Duodenal mucosa (tissue), 2 donors: ENCODE measurements at regions not wholly inside any gene's neighbourhood (a gene's known extent, or its start where the extent isn't known, plus 50 kb on each side); places are given as distances from the start of the nearest gene placed in this dataset.

Experiments used
- H3K27ac ChIP-seq: one replicate; pipeline ENCODE4 v1.7.0; 2013; ENCODE audit warnings: low read depth, low read length
- H3K27me3 ChIP-seq, 2 donors: one replicate each; pipeline ENCODE4 v1.7.0; 2013; ENCODE audit warnings: low read length in 2 of 2, control low read depth in 1 of 2; ENCODE audit not compliant: insufficient read depth in 2 of 2, control insufficient read depth in 1 of 2
- H3K36me3 ChIP-seq, 2 donors: one replicate each; pipeline ENCODE4 v1.7.0; 2013; ENCODE audit warnings: low read length in 2 of 2, control low read depth in 1 of 2; ENCODE audit not compliant: insufficient read depth in 2 of 2, control insufficient read depth in 1 of 2
- H3K4me1 ChIP-seq, 2 donors: one replicate each; pipeline ENCODE4 v1.7.0; 2013; ENCODE audit warnings: low read length in 2 of 2, control low read depth in 1 of 2; ENCODE audit not compliant: insufficient read depth in 2 of 2, control insufficient read depth in 1 of 2
- H3K4me3 ChIP-seq, 2 donors: one replicate each; pipeline ENCODE4 v1.7.0; 2013; ENCODE audit warnings: low read length in 2 of 2, low read depth in 1 of 2
- H3K9ac ChIP-seq, 2 donors: one replicate each; pipeline ENCODE4 v1.7.0; 2013; ENCODE audit warnings: low read length in 2 of 2, low read depth in 1 of 2
- H3K9me3 ChIP-seq, 2 donors: one replicate each; pipeline ENCODE4 v1.7.0; 2013; ENCODE audit warnings: low read length in 2 of 2, control low read depth in 1 of 2; ENCODE audit not compliant: control insufficient read depth in 1 of 2

DNA sequence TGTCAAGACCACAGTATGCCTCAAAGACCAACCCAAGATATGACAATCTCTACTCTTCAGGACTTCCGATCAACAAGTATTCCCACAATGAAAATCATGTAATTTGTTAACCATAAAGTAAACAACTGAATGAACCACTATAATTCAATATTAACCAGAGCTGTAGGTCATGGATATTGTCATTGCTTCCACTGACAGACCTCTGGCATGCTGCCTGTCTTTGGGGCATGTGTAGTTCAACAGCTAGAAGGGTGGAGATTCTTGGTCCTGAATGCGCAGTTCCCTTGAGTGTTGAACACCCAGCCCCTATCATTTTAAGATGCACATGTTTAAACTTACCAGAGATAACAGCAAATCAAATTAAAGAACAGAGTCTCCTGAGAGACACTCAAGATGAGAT, 283.0 kb downstream of the CEMIP2 start:
- no peak overlapping the region for H3K27ac ChIP-seq
- no peaks in the 10 kb centered on the region for H3K4me1 ChIP-seq
- no peaks in the 10 kb centered on the region for H3K9me3 ChIP-seq
- H3K9ac ChIP-seq = no peak overlapping the region
- no peak overlapping the region for H3K4me3 ChIP-seq
- H3K27me3 ChIP-seq = peaks cover 0 to 3% of the 10 kb centered on the region in 2 donors
- H3K36me3 ChIP-seq = no peaks in the 10 kb centered on the region

DNA sequence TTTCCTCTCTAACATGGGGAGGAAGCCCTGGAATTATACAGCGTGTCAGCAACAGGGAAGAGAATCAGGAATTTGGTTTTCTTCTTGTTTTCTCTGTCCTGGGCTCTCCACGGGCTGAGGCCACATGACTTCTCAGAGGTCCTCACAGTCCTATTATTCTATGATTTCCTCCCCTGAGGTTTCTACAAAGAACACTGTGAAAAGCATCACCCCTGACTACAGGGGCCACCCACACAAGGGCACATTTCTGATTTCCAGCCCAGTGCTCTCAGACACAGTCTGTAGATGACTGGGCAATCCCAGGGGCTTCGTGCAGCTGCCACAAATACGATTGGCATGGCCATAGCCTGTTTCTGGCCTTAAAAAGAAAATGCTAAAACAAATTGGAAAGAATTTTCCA, 284.9 kb downstream of the CEMIP2 start:
- Histone ChIP-seq H3K27ac (no peak overlapping the region), H3K4me3 (no peak overlapping the region)

DNA sequence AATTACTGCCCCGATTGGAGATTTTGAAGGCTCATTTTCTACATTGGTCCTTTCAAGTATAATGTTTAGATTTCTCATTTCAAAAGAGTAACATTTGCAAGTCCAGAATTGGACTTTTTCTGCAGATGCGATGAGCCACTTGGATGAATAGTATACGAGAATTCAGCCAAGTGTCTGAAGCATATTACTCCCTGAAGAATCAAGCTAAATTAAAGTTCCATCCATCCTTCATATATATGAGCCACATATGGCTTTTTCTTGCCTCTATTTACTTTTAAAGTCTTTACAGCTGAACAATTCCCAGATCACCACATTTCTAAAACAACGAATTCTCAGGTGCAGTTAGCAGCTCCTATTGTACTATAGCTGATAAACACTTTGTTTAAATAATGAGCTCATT, 288.7 kb downstream of the CEMIP2 start:
- Histone ChIP-seq H3K4me1 (no peaks in the 10 kb centered on the region), H3K27ac (no peak overlapping the region), H3K9me3 (no peaks in the 10 kb centered on the region), H3K27me3 (peaks cover 0 to 3% of the 10 kb centered on the region in 2 donors), H3K9ac (no peak overlapping the region), H3K36me3 (no peaks in the 10 kb centered on the region), H3K4me3 (no peak overlapping the region)

More for the DNA sequence above, 284.9 kb downstream of the CEMIP2 start:
- Histone ChIP-seq H3K4me1 (no peaks in the 10 kb centered on the region), H3K9me3 (no peaks in the 10 kb centered on the region), H3K36me3 (no peaks in the 10 kb centered on the region), H3K27me3 (peaks cover 0 to 3% of the 10 kb centered on the region in 2 donors), H3K9ac (no peak overlapping the region)

DNA sequence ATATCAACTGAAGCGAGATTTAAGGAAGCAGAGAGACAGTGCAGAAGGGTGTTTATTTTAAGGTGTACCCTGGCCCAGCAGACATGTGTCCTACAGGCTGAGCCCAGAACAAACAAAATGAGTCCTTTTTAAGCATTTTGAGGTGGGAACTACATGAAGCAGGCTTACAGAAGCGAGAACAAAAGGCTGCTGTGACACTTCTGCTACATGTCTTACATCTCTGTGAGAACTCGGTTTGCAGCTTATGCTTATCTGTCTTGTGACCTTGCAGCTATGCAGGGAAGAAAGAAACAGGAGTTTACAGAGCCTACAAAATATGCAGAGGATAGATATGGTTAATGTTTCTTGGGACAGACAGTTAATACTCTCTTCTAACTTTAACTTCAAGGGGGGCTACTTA, 295.9 kb downstream of the CEMIP2 start:
- H3K9me3 ChIP-seq = no peaks in the 10 kb centered on the region

DNA sequence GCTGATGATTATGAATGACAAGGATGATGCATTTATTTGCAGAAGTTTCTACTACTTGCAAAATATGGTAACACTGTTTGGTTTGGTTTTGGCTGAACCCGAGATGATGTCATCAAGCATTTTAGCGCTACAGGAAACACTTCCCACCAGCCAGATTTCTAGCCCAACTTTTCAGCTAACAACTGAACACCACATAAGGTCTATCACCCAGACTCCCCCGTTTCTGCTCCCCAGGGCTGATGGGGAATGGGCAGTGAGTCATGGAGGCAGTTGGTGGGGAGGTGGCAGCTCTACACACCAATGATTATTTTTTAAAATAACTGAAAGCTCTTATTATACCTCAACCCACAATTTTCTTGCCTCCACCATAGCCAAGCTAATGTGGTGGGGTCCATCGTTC, 302.9 kb downstream of the CEMIP2 start:
- no peaks in the 10 kb centered on the region for H3K36me3 ChIP-seq
- H3K9ac ChIP-seq = no peak overlapping the region
- no peaks in the 10 kb centered on the region for H3K9me3 ChIP-seq
- H3K27ac ChIP-seq = no peak overlapping the region
- no peak overlapping the region for H3K4me3 ChIP-seq
- no peaks in the 10 kb centered on the region for H3K27me3 ChIP-seq
- no peaks in the 10 kb centered on the region for H3K4me1 ChIP-seq

More for the DNA sequence above, 295.9 kb downstream of the CEMIP2 start:
- no peak overlapping the region for H3K9ac ChIP-seq
- H3K27ac ChIP-seq = no peak overlapping the region
- no peaks in the 10 kb centered on the region for H3K36me3 ChIP-seq
- H3K4me1 ChIP-seq = no peaks in the 10 kb centered on the region
- no peaks in the 10 kb centered on the region for H3K27me3 ChIP-seq
- no peak overlapping the region for H3K4me3 ChIP-seq

DNA sequence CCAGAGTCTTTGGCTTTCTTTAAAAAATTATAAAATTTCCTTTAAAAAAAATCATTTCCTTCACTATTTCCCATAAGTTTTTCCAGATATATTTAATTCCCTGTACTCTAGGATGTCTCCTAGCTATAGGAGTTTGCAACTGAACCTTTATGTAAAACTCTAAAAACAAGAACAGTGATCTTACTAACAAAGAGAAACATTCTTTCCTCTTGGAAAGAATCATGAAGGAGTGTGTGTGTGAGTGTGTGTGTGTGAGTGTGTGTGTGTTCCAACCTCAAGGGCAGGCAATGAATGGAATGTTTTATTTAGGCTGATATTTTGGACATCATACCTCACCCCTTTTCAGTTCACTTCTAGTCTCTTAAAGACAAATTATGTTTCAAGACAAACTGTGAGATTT, 309.2 kb downstream of the CEMIP2 start:
- no peaks in the 10 kb centered on the region for H3K4me1 ChIP-seq
- no peak overlapping the region for H3K4me3 ChIP-seq
- no peaks in the 10 kb centered on the region for H3K36me3 ChIP-seq
- no peak overlapping the region for H3K9ac ChIP-seq
- no peaks in the 10 kb centered on the region for H3K9me3 ChIP-seq
- H3K27ac ChIP-seq = no peak overlapping the region
- no peaks in the 10 kb centered on the region for H3K27me3 ChIP-seq

DNA sequence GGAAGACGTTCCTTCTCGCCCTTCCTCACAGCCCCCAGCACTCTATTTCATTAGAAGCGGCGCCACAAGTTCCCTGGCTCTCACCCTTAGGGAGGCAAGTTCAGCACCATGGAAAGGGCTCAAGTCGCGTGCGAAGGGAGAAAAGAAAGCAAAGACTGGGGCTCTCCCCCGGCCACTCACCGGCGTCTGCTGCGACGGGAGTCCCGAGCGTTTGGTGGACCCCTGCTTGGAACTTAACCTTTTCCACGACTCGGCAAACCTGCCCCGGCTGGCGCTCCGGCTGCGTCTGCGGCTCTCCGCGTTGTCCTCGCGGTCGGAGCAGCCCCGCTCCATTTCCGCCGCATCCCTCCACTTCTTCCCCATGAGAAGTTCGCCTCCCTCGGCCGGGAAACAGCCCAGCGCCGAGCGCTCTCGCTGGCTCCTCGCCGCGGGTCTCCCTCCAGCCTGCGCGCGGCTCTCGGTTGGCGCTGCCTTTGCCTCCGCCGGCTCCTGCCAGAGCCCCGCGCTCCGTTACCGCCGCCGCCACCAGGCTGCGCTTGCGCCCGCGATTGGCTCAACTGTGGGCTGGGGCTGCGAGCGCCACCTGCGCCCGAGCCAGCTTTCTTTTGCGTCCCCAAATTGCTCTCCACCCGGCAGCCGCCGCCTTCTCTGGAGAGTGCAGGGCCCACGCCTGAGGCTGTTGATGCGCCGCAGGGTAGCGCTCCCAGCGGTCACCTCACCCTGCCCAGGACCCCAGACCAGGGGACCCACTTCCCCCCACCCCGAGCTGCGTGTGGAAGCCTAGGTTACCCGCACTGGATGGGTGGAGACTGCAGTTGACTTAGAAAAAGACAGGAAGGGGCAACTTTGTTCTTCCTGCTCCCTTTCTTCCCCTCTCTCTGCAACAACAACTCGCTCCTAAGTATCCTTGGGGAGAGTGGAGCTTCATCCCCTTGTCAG, 321.6 kb downstream of the CEMIP2 start:
- peak overlapping the region; percentile 47 to 56 for H3K4me3 ChIP-seq
- H3K4me1 ChIP-seq = peaks cover 0 to 2% of the 10 kb centered on the region in 2 donors
- H3K27me3 ChIP-seq = peaks cover 17 to 25% of the 10 kb centered on the region in 2 donors
- no peaks in the 10 kb centered on the region for H3K36me3 ChIP-seq
- no peaks in the 10 kb centered on the region for H3K9me3 ChIP-seq
- H3K27ac ChIP-seq = no peak overlapping the region
- H3K9ac ChIP-seq = no peak overlapping the region

DNA sequence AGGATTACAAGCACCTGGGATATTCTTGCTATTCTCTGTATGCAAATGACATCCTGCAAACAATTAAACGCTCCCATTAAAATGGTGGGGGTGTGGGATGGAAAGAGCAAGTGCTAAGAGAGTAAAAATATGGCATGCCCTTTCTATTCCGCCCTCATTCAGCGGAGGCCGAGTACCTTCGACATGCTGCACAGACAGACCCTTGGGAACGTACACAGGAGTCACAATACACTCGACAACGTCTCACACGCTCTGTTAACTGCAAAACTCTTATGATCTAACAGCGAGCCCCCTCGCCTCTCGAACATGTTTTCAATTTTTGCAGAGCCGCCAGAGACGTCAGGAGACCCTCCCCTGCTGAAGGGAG, 322.2 kb downstream of the CEMIP2 start:
- Histone ChIP-seq H3K4me3 (peak overlapping the region; percentile 47 to 56), H3K36me3 (no peaks in the 10 kb centered on the region), H3K27me3 (peaks cover 17 to 25% of the 10 kb centered on the region in 2 donors), H3K9me3 (no peaks in the 10 kb centered on the region), H3K27ac (no peak overlapping the region), H3K4me1 (peaks cover 0 to 2% of the 10 kb centered on the region in 2 donors), H3K9ac (no peak overlapping the region)

DNA sequence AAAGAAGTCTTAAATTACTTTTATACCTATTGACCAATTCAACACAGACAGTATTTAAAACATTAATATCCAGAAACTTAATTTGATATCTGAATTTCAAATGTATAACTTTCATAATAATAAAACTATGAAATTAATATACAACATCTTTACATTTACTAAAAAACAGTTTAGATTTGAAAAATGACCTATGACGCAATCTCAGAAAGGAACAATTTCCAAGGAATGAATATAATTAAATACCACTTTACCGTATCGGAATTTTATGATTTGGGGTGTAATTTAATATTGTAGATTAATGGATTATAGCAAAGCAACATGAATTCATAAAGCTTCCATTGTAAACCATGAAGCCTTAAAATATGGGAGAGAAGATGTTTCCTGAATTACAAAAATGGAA, 321.5 kb upstream of the TRPM3 start:
- Histone ChIP-seq H3K27me3 (peaks cover 17 to 20% of the 10 kb centered on the region in 2 donors), H3K4me3 (no peak overlapping the region), H3K4me1 (peaks cover 0 to 2% of the 10 kb centered on the region in 2 donors), H3K9me3 (no peaks in the 10 kb centered on the region), H3K9ac (no peak overlapping the region), H3K36me3 (no peaks in the 10 kb centered on the region), H3K27ac (no peak overlapping the region)

DNA sequence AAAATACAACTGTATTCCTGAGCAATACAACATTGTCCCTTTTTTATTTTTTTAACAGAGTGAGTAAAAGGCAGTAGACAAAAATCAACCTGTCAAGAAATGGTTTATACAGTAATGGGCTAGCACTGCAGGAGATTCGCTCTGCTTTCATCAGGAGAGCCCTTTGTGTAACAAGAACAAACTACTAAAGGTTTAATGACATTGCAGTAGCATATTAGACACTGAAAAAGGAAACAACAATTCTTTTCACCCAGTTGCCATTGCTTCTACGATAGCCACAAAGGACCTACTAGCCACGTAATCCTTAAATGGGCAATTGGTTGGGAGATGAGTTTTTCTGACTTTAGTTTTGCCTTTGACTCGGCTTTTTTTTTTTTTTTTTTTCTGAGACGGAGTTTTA, 319.8 kb upstream of the TRPM3 start:
- Histone ChIP-seq H3K9ac (no peak overlapping the region), H3K4me1 (no peaks in the 10 kb centered on the region), H3K9me3 (no peaks in the 10 kb centered on the region), H3K27ac (no peak overlapping the region), H3K27me3 (peaks cover 6% of the 10 kb centered on the region in 2 donors), H3K4me3 (no peak overlapping the region), H3K36me3 (no peaks in the 10 kb centered on the region)
